ENCODE measurements at regions not wholly inside any gene's neighbourhood (a gene's known extent, or its start where the extent isn't known, plus 50 kb on each side); places are given as distances from the start of the nearest gene placed in this dataset.

- no peak overlapping the region for H3K4me3 Mint-ChIP-seq
- no peaks in the 10 kb centered on the region for H3K9me3 ChIP-seq (ENCODE audit: low read length)
- no peaks in the 10 kb centered on the region for H3K36me3 Mint-ChIP-seq
- no peak overlapping the region for H3K27ac Mint-ChIP-seq
- H3K36me3 ChIP-seq (ENCODE audit: insufficient read depth, low read length) = no peaks in the 10 kb centered on the region
- no peaks in the 10 kb centered on the region for H3K4me1 Mint-ChIP-seq
- DNase-seq = no peak
- peaks cover 8 to 12% of the 10 kb centered on the region in 2 donors for H3K27me3 Mint-ChIP-seq
- H3K4me1 ChIP-seq (ENCODE audit: insufficient read depth, low read length) = no peaks in the 10 kb centered on the region
- no peak overlapping the region for H3K27ac ChIP-seq (ENCODE audit: low read depth, low read length)
- H3K4me3 ChIP-seq (ENCODE audit: low read length) = no peak overlapping the region
- peaks cover 4 to 6% (median 4%) of the 10 kb centered on the region in 5 donors for H3K9me3 Mint-ChIP-seq
- no peaks in the 10 kb centered on the region for H3K27me3 ChIP-seq (ENCODE audit: insufficient read depth, low read length, poor library complexity, severe bottlenecking)
- POLR2A ChIA-PET = no interaction called here
- CTCF ChIA-PET = no interaction called here
Observed at GRCh38 chr2:226447338-226448300, 352.0 kb downstream of the IRS1 start.

GRCh38 chr2:226446406-226447001, 353.1 kb downstream of the IRS1 start:
- Mint-ChIP-seq H3K36me3 (no peaks in the 10 kb centered on the region), H3K27me3 (peaks cover 11 to 16% of the 10 kb centered on the region in 2 donors), H3K9me3 (no peaks in the 10 kb centered on the region), H3K4me3 (no peak overlapping the region), H3K4me1 (no peaks in the 10 kb centered on the region), H3K27ac (no peak overlapping the region)
- H3K4me1 ChIP-seq (ENCODE audit: insufficient read depth, low read length) = no peaks in the 10 kb centered on the region
- no peaks in the 10 kb centered on the region for H3K27me3 ChIP-seq (ENCODE audit: insufficient read depth, low read length, poor library complexity, severe bottlenecking)
- ChIA-PET CTCF (no interaction called here), POLR2A (no interaction called here)
- no peak overlapping the region for H3K4me3 ChIP-seq (ENCODE audit: low read length)
- H3K27ac ChIP-seq (ENCODE audit: low read depth, low read length) = no peak overlapping the region
- H3K9me3 ChIP-seq (ENCODE audit: low read length) = no peaks in the 10 kb centered on the region
- no peaks in the 10 kb centered on the region for H3K36me3 ChIP-seq (ENCODE audit: insufficient read depth, low read length)
- DNase-seq = no peak

GRCh38 chr2:226445216-226445861, 354.3 kb downstream of the IRS1 start:
- no peak for DNase-seq
- CTCF ChIA-PET = no interaction called here
- no peak overlapping the region for H3K4me3 ChIP-seq (ENCODE audit: low read length)

GRCh38 chr2:226443112-226443511, 356.5 kb downstream of the IRS1 start:
- peaks cover 10 to 11% of the 10 kb centered on the region in 2 donors for H3K27me3 Mint-ChIP-seq
- Histone ChIP-seq H3K4me1 (ENCODE audit: insufficient read depth, low read length) (no peaks in the 10 kb centered on the region), H3K36me3 (ENCODE audit: insufficient read depth, low read length) (no peaks in the 10 kb centered on the region), H3K27ac (ENCODE audit: low read depth, low read length) (no peak overlapping the region), H3K4me3 (ENCODE audit: low read length) (no peak overlapping the region), H3K9me3 (ENCODE audit: low read length) (no peaks in the 10 kb centered on the region), H3K27me3 (ENCODE audit: insufficient read depth, low read length, poor library complexity, severe bottlenecking) (no peaks in the 10 kb centered on the region)
- ChIA-PET POLR2A (no interaction called here), CTCF (no interaction called here)
- DNase-seq = no peak
- H3K4me3 Mint-ChIP-seq = no peak overlapping the region
- no peaks in the 10 kb centered on the region for H3K36me3 Mint-ChIP-seq
- H3K9me3 Mint-ChIP-seq = no peaks in the 10 kb centered on the region
- no peaks in the 10 kb centered on the region for H3K4me1 Mint-ChIP-seq
- H3K27ac Mint-ChIP-seq = no peak overlapping the region

More at GRCh38 chr2:226445216-226445861, 354.3 kb downstream of the IRS1 start:
- Mint-ChIP-seq H3K4me1 (no peaks in the 10 kb centered on the region), H3K36me3 (no peaks in the 10 kb centered on the region), H3K9me3 (no peaks in the 10 kb centered on the region), H3K27ac (no peak overlapping the region), H3K27me3 (peaks cover 11 to 14% of the 10 kb centered on the region in 2 donors), H3K4me3 (no peak overlapping the region)
- no peaks in the 10 kb centered on the region for H3K36me3 ChIP-seq (ENCODE audit: insufficient read depth, low read length)
- no peaks in the 10 kb centered on the region for H3K27me3 ChIP-seq (ENCODE audit: insufficient read depth, low read length, poor library complexity, severe bottlenecking)
- POLR2A ChIA-PET = no interaction called here
- no peaks in the 10 kb centered on the region for H3K4me1 ChIP-seq (ENCODE audit: insufficient read depth, low read length)
- no peaks in the 10 kb centered on the region for H3K9me3 ChIP-seq (ENCODE audit: low read length)
- H3K27ac ChIP-seq (ENCODE audit: low read depth, low read length) = no peak overlapping the region

- Mint-ChIP-seq H3K27me3 (peaks cover 11 to 19% of the 10 kb centered on the region in 2 donors), H3K27ac (no peak overlapping the region), H3K9me3 (no peaks in the 10 kb centered on the region), H3K4me1 (no peaks in the 10 kb centered on the region), H3K4me3 (no peak overlapping the region), H3K36me3 (no peaks in the 10 kb centered on the region)
- Histone ChIP-seq H3K9me3 (ENCODE audit: low read length) (no peaks in the 10 kb centered on the region), H3K36me3 (ENCODE audit: insufficient read depth, low read length) (no peaks in the 10 kb centered on the region), H3K4me3 (ENCODE audit: low read length) (no peak overlapping the region), H3K27ac (ENCODE audit: low read depth, low read length) (no peak overlapping the region), H3K4me1 (ENCODE audit: insufficient read depth, low read length) (no peaks in the 10 kb centered on the region), H3K27me3 (ENCODE audit: insufficient read depth, low read length, poor library complexity, severe bottlenecking) (no peaks in the 10 kb centered on the region)
- ChIA-PET POLR2A (no interaction called here), CTCF (no interaction called here)
- DNase-seq = no peak
Observed at GRCh38 chr2:226440127-226440918, 359.3 kb downstream of the IRS1 start.

DNA sequence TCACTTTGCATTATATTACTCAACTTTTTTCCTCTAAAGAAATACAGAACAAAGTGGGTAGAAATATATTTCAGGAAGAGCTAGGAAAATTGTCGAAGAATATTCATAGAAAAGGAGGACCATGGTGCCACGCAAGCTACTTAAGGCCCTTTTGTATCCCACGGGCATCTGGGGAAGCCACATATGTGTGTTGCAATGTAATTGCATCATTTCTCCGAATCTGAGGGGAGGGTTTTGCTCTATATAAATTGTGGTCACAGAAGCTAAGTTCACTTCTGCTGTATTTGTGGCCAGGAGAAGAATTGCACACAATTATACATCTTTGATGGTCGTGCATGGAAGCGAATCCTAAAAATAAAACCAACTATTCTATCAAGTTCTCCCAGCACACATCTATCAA, 360.3 kb downstream of the IRS1 start:
- Mint-ChIP-seq H3K36me3 (no peaks in the 10 kb centered on the region), H3K27ac (no peak overlapping the region), H3K4me3 (no peak overlapping the region), H3K4me1 (no peaks in the 10 kb centered on the region), H3K9me3 (no peaks in the 10 kb centered on the region), H3K27me3 (peaks cover 11 to 19% of the 10 kb centered on the region in 2 donors)
- no peak overlapping the region for H3K4me3 ChIP-seq (ENCODE audit: low read length)
- H3K36me3 ChIP-seq (ENCODE audit: insufficient read depth, low read length) = no peaks in the 10 kb centered on the region
- no peaks in the 10 kb centered on the region for H3K9me3 ChIP-seq (ENCODE audit: low read length)
- ChIA-PET CTCF (no interaction called here), POLR2A (no interaction called here)
- H3K4me1 ChIP-seq (ENCODE audit: insufficient read depth, low read length) = no peaks in the 10 kb centered on the region
- H3K27ac ChIP-seq (ENCODE audit: low read depth, low read length) = no peak overlapping the region
- no peak for DNase-seq
- H3K27me3 ChIP-seq (ENCODE audit: insufficient read depth, low read length, poor library complexity, severe bottlenecking) = no peaks in the 10 kb centered on the region

DNA sequence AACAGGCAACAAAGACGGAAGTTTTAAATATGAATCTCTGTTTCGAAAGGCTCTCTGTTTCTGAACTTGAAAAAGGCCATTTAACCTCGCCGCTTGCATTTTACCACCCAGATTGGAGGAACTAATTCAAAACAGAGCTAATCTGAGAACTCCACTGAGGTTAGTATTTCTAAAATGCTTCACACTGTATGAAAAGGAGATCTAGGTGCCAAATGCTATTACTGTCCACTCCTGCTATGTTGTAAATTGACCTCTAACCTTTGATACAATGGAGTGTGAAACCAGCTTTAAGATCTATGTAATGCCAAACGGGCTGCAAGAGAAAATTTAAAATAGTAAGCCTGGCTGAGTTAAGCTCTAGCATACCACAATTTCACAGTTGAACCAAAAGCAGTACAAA, 364.5 kb downstream of the IRS1 start:
- H3K4me1 Mint-ChIP-seq = no peaks in the 10 kb centered on the region
- Histone ChIP-seq H3K27me3 (ENCODE audit: insufficient read depth, low read length, poor library complexity, severe bottlenecking) (no peaks in the 10 kb centered on the region), H3K27ac (ENCODE audit: low read depth, low read length) (no peak overlapping the region), H3K36me3 (ENCODE audit: insufficient read depth, low read length) (no peaks in the 10 kb centered on the region), H3K4me1 (ENCODE audit: insufficient read depth, low read length) (no peaks in the 10 kb centered on the region), H3K4me3 (ENCODE audit: low read length) (no peak overlapping the region), H3K9me3 (ENCODE audit: low read length) (no peaks in the 10 kb centered on the region)
- no peaks in the 10 kb centered on the region for H3K9me3 Mint-ChIP-seq
- peaks cover 5 to 23% of the 10 kb centered on the region in 2 donors for H3K27me3 Mint-ChIP-seq
- POLR2A ChIA-PET = no interaction called here
- no peak overlapping the region for H3K4me3 Mint-ChIP-seq
- DNase-seq = no peak
- H3K36me3 Mint-ChIP-seq = no peaks in the 10 kb centered on the region
- CTCF ChIA-PET = no interaction called here
- H3K27ac Mint-ChIP-seq = no peak overlapping the region

DNA sequence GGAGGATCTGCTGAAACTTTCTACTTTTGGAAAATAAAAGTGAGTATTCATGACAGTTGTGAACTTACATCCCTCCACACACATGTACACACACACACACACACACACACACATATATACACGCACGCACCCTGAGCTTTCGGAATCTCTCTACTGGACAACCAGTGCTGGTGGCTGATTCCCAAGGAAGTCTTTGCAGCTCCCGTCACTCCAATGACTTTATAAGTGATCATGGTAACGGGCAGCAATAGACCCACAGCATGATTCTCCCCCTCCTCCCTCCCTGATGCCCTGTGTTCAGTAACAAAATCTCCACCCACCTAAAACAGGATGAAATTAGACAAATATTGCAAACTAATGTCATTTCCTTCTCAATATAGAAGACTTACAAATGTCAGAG, 364.9 kb downstream of the IRS1 start:
- no peak for DNase-seq
- Histone ChIP-seq H3K9me3 (ENCODE audit: low read length) (no peaks in the 10 kb centered on the region), H3K36me3 (ENCODE audit: insufficient read depth, low read length) (no peaks in the 10 kb centered on the region), H3K4me3 (ENCODE audit: low read length) (no peak overlapping the region), H3K27me3 (ENCODE audit: insufficient read depth, low read length, poor library complexity, severe bottlenecking) (no peaks in the 10 kb centered on the region), H3K4me1 (ENCODE audit: insufficient read depth, low read length) (no peaks in the 10 kb centered on the region), H3K27ac (ENCODE audit: low read depth, low read length) (no peak overlapping the region)
- Mint-ChIP-seq H3K36me3 (no peaks in the 10 kb centered on the region), H3K4me3 (no peak overlapping the region), H3K9me3 (no peaks in the 10 kb centered on the region), H3K27ac (no peak overlapping the region), H3K27me3 (peaks cover 5 to 24% of the 10 kb centered on the region in 2 donors), H3K4me1 (no peaks in the 10 kb centered on the region)
- ChIA-PET CTCF (no interaction called here), POLR2A (no interaction called here)

All from CD8-positive, alpha-beta memory T cell (primary cell).